ENCODE measurements at regions not wholly inside any gene's neighbourhood (a gene's known extent, or its start where the extent isn't known, plus 50 kb on each side); places are given as distances from the start of the nearest gene placed in this dataset.

DNA sequence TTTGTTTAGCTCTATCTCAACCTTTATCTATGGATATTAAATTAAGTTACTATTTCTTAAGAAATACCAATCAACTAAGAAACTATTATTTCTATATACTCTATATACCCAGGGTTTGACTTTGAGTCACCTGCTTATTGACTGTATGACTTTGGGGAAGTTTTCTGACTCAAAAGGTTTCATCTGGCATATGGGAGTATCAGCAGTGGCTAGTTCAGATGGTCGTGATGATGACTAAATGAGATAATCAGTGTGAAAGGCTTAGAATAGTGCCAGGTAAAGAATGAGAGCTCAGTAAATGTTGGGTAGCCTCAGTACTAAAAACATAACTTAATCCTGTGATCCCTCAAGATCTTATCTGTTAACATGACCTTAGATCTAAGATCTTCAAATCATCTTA lies 179.7 kb upstream of the ISL1 start:
- TF ChIP-seq EZH2 (IDR thresholded peaks at IDR 0.05; ENCODE audit: borderline replicate concordance) (no peak), EZH2phosphoT487 (IDR thresholded peaks at IDR 0.05; ENCODE audit: low read depth, severe bottlenecking, unreplicated experiment) (no peak)
- TF ChIP-seq, protein P1, sequence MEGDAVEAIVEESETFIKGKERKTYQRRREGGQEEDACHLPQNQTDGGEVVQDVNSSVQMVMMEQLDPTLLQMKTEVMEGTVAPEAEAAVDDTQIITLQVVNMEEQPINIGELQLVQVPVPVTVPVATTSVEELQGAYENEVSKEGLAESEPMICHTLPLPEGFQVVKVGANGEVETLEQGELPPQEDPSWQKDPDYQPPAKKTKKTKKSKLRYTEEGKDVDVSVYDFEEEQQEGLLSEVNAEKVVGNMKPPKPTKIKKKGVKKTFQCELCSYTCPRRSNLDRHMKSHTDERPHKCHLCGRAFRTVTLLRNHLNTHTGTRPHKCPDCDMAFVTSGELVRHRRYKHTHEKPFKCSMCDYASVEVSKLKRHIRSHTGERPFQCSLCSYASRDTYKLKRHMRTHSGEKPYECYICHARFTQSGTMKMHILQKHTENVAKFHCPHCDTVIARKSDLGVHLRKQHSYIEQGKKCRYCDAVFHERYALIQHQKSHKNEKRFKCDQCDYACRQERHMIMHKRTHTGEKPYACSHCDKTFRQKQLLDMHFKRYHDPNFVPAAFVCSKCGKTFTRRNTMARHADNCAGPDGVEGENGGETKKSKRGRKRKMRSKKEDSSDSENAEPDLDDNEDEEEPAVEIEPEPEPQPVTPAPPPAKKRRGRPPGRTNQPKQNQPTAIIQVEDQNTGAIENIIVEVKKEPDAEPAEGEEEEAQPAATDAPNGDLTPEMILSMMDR (IDR thresholded peaks at IDR 0.05; ENCODE audit: poor library complexity): no peak

All from hepatocyte (in vitro differentiated cells).